GM23338 (cell line): ENCODE measurements at regions not wholly inside any gene's neighbourhood (a gene's known extent, or its start where the extent isn't known, plus 50 kb on each side); places are given as distances from the start of the nearest gene placed in this dataset.

Source experiments
- ATAC-seq: fragments of 200-7000 bp; cut with Tn5 transposase; 3 replicates; pipeline ENCODE4 v1.9.1; 2020
- DNase-seq: peaks from one replicate; pipeline ENCODE4 v3.0.0-alpha.2; 2015; ENCODE audit warnings: low spot score
- H2AFZ ChIP-seq: fragments of 200-600 bp; sonication (generic); 2 replicates; pipeline ENCODE4 v1.8.0; 2016; ENCODE audit warnings: antibody characterized with exemption, mild to moderate bottlenecking, moderate library complexity
- H3F3A ChIP-seq: fragments of 200-600 bp; sonication (generic); replicated peaks from 2 replicates; pipeline ENCODE4 v1.8.0; 2017; ENCODE audit warnings: antibody characterized with exemption, mixed run types, low read depth
- H3K27ac ChIP-seq: fragments of 200-600 bp; sonication (generic); 2 replicates; pipeline ENCODE4 v1.6.1; 2016; ENCODE audit warnings: low read depth
- H3K27me3 ChIP-seq: fragments of 200-600 bp; sonication (generic); 2 replicates; pipeline ENCODE4 v1.8.0; 2016; ENCODE audit warnings: mild to moderate bottlenecking, mixed run types, moderate library complexity; ENCODE audit not compliant: insufficient read depth
- H3K36me3 ChIP-seq: fragments of 200-600 bp; sonication (generic); 2 replicates; pipeline ENCODE4 v1.8.0; 2016; ENCODE audit warnings: mild to moderate bottlenecking; ENCODE audit not compliant: insufficient read depth
- H3K4me1 ChIP-seq: fragments of 200-600 bp; sonication (generic); 2 replicates; pipeline ENCODE4 v1.8.0; 2016; ENCODE audit warnings: mild to moderate bottlenecking, moderate library complexity; ENCODE audit not compliant: insufficient read depth
- H3K4me2 ChIP-seq: fragments of 200-600 bp; sonication (generic); 2 replicates; pipeline ENCODE4 v1.7.1; 2017; ENCODE audit warnings: mixed run types
- H3K4me3 ChIP-seq: fragments of 200-600 bp; sonication (generic); 2 replicates; pipeline ENCODE4 v1.6.1; 2016; ENCODE audit warnings: mixed run types
- H3K79me2 ChIP-seq: fragments of 200-600 bp; sonication (generic); replicated peaks from 2 replicates; pipeline ENCODE4 v1.8.0; 2017; ENCODE audit warnings: mild to moderate bottlenecking; ENCODE audit not compliant: insufficient read depth
- H3K9me2 ChIP-seq: fragments of 200-600 bp; sonication (generic); 2 replicates; pipeline ENCODE4 v1.8.0; 2017; ENCODE audit not compliant: insufficient read depth
- H4K20me1 ChIP-seq: fragments of 200-600 bp; sonication (generic); replicated peaks from 2 replicates; pipeline ENCODE4 v1.8.0; 2017; ENCODE audit warnings: mild to moderate bottlenecking; ENCODE audit not compliant: insufficient read depth
- H3K27ac Mint-ChIP-seq: 2 replicates; pipeline ENCODE4 v1.8.0; 2020; ENCODE audit warnings: inconsistent platforms, mild to moderate bottlenecking, moderate library complexity, mixed read lengths
- H3K27me3 Mint-ChIP-seq: 3 replicates; pipeline ENCODE4 v1.8.0; 2022; ENCODE audit warnings: low read depth, mild to moderate bottlenecking, moderate library complexity, mixed read lengths, inconsistent platforms; ENCODE audit not compliant: insufficient read depth, poor library complexity
- H3K36me3 Mint-ChIP-seq: 3 replicates; pipeline ENCODE4 v1.8.0; 2021; ENCODE audit warnings: low read depth, mild to moderate bottlenecking, inconsistent platforms, moderate library complexity, mixed read lengths
- H3K4me1 Mint-ChIP-seq: 3 replicates; pipeline ENCODE4 v1.8.0; 2020; ENCODE audit warnings: mild to moderate bottlenecking, inconsistent platforms, mixed read lengths
- H3K4me3 Mint-ChIP-seq: 3 replicates; pipeline ENCODE4 v1.8.0; 2021; ENCODE audit warnings: moderate library complexity, mild to moderate bottlenecking, inconsistent platforms, mixed read lengths
- H3K9me3 Mint-ChIP-seq: 3 replicates; pipeline ENCODE4 v1.8.0; 2020; ENCODE audit warnings: moderate library complexity, mild to moderate bottlenecking, inconsistent platforms, mixed read lengths
- CREB1 ChIP-seq: fragments of 250-450 bp; sonication (Bioruptor Pico); IDR thresholded peaks from 2 replicates; pipeline ENCODE4 v1.5.0; 2020; ENCODE audit warnings: low read depth, mild to moderate bottlenecking, moderate library complexity
- EZH2 ChIP-seq: fragments of 200-600 bp; sonication (generic); IDR thresholded peaks from one replicate; pipeline ENCODE4 v1.8.0; 2017; ENCODE audit warnings: antibody characterized with exemption, mild to moderate bottlenecking, low read depth; ENCODE audit not compliant: unreplicated experiment
- EZH2phosphoT487 ChIP-seq: fragments of 200-600 bp; sonication (generic); IDR thresholded peaks from one replicate; pipeline ENCODE4 v1.8.1; 2018; ENCODE audit warnings: antibody characterized with exemption; ENCODE audit not compliant: unreplicated experiment
- JUNB ChIP-seq: IDR thresholded peaks from one replicate; pipeline ENCODE4 v1.6.1; 2016; ENCODE audit warnings: antibody characterized with exemption; ENCODE audit not compliant: unreplicated experiment
- NANOG ChIP-seq: IDR thresholded peaks from 2 replicates; pipeline ENCODE4 v1.6.1; 2016; ENCODE audit warnings: antibody characterized with exemption, borderline replicate concordance
- POLR2AphosphoS5 ChIP-seq: IDR thresholded peaks from 2 replicates; pipeline ENCODE4 v1.6.1; 2016; ENCODE audit warnings: antibody characterized with exemption, low read depth
- STAT1 ChIP-seq: IDR thresholded peaks from one replicate; pipeline ENCODE4 v1.6.1; 2016; ENCODE audit warnings: antibody characterized with exemption; ENCODE audit not compliant: unreplicated experiment
- ZNF331 ChIP-seq: fragments of 250-450 bp; sonication (Bioruptor Pico); IDR thresholded peaks from 2 replicates; pipeline ENCODE4 v1.5.0; 2020; ENCODE audit warnings: low read depth, mild to moderate bottlenecking, moderate library complexity
- TF ChIP-seq, protein P1 (sequence below), 2 experiments: fragments of 200-600 bp in 1 of 2; sonication (generic) in 1 of 2; conservative IDR thresholded peaks; 2 replicates each; pipeline versions ENCODE4 v1.5.1 to v1.6.1; 2016 to 2017; ENCODE audit warnings: antibody characterized with exemption in 2 of 2, low read depth in 2 of 2, mild to moderate bottlenecking in 2 of 2, moderate library complexity in 1 of 2
- TF ChIP-seq, protein P2 (sequence below): IDR thresholded peaks from 2 replicates; pipeline ENCODE4 v1.6.1; 2016; ENCODE audit warnings: antibody characterized with exemption
- TF ChIP-seq, protein P3 (sequence below): fragments of 250-450 bp; sonication (Bioruptor Pico); IDR thresholded peaks from 2 replicates; pipeline ENCODE4 v1.5.0; 2020; ENCODE audit warnings: mild to moderate bottlenecking, moderate library complexity

DNA sequence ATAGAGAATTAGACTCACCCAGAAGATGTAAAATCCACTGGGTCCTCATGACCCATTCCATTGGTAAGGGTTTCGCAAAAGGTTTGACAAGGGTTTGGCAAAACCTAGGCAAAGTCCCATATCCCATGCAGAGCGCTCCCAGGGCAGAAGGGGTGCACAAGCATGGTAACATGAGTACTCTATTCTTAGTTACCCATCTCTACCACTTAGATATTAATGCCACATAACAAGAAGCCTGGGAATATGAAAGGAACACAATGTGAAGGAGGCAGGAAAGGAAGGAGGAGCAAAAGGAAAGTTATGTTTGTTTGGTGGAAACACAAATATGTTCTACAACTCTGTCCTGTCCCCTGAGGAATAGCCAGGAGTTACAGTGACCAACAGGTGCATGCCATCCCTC, 163.1 kb downstream of the FAXC start (continued):
- TF ChIP-seq NANOG (no peak), JUNB (no peak)

DNA sequence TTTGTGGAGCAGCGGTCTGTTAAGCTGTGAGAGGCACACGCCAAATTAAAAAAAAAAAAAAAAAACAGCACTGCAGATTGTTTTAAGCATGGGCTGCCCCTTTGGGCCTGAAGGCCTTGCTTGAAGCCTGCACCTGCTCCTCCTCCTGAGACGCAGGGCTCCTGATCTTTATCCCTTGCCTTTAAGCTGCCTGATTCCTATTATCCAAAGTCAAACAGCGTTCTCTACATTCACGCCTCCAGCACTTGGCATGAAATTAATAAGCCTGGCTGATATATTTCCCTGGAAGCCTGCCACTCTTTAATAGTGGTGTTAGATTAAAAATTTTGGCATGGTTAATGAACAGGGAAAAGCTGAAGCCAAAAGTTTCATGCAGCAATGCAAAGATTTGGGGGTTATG, 163.9 kb downstream of the FAXC start:
- Histone ChIP-seq H3K4me2 (no peak overlapping the region), H3K4me3 (no peak overlapping the region), H3K9me2 (peaks cover 16% of the 10 kb centered on the region; the same call in 1 of the 2 replicates), H3K36me3 (no peaks in the 10 kb centered on the region; the same call in 1 of the 2 replicates), H3K79me2 (no peaks in the 10 kb centered on the region), H3K27ac (no peak overlapping the region), H2AFZ (no peak overlapping the region), H3F3A (no peaks in the 10 kb centered on the region), H3K27me3 (no peaks in the 10 kb centered on the region), H3K4me1 (peaks cover 5% of the 10 kb centered on the region; the same call in 1 of the 2 replicates), H4K20me1 (no peaks in the 10 kb centered on the region)
- DNase-seq (no peak), ATAC-seq (no peak)
- TF ChIP-seq, protein P1, sequence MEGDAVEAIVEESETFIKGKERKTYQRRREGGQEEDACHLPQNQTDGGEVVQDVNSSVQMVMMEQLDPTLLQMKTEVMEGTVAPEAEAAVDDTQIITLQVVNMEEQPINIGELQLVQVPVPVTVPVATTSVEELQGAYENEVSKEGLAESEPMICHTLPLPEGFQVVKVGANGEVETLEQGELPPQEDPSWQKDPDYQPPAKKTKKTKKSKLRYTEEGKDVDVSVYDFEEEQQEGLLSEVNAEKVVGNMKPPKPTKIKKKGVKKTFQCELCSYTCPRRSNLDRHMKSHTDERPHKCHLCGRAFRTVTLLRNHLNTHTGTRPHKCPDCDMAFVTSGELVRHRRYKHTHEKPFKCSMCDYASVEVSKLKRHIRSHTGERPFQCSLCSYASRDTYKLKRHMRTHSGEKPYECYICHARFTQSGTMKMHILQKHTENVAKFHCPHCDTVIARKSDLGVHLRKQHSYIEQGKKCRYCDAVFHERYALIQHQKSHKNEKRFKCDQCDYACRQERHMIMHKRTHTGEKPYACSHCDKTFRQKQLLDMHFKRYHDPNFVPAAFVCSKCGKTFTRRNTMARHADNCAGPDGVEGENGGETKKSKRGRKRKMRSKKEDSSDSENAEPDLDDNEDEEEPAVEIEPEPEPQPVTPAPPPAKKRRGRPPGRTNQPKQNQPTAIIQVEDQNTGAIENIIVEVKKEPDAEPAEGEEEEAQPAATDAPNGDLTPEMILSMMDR (conservative IDR thresholded peaks at IDR 0.05; ENCODE audit: low read depth in 2 of 2), result no peak
- TF ChIP-seq CREB1 (CRISPR knock-in tag), result no peak
- no peak for TF ChIP-seq EZH2phosphoT487
- TF ChIP-seq NANOG, result no peak
- no peak for TF ChIP-seq POLR2AphosphoS5
- no peak for TF ChIP-seq STAT1
- TF ChIP-seq, protein P2, sequence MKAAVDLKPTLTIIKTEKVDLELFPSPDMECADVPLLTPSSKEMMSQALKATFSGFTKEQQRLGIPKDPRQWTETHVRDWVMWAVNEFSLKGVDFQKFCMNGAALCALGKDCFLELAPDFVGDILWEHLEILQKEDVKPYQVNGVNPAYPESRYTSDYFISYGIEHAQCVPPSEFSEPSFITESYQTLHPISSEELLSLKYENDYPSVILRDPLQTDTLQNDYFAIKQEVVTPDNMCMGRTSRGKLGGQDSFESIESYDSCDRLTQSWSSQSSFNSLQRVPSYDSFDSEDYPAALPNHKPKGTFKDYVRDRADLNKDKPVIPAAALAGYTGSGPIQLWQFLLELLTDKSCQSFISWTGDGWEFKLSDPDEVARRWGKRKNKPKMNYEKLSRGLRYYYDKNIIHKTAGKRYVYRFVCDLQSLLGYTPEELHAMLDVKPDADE, result no peak
- no peak for TF ChIP-seq EZH2
- TF ChIP-seq JUNB, result no peak
- no peak for TF ChIP-seq ZNF331 (CRISPR knock-in tag)
- Mint-ChIP-seq H3K4me1 (peaks cover 4% of the 10 kb centered on the region; the same call in 2 of the 3 replicates), H3K27me3 (peaks cover 3% of the 10 kb centered on the region), H3K4me3 (no peak overlapping the region), H3K27ac (no peak overlapping the region), H3K36me3 (peaks cover 8% of the 10 kb centered on the region; the same call in 2 of the 3 replicates), H3K9me3 (peaks cover 19% of the 10 kb centered on the region)

DNA sequence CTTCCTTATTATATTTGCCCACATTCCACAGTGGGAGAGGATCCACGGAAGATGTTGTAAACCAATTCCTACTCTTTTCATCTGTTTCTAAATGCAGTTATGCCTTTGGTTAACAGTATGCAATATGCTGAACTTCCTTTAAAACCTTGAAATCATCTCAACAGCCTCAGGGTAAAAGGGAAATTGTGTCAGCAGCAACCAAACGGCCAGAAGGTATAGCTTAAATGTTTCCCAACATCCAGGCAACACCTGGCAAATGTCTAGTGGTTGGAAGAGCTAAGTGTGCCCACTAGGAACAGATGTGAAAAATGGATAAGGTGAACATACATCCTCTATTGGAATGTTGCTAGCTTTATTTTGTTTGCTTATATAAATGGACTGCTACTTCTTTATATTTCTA, 164.8 kb downstream of the FAXC start:
- H3K36me3 Mint-ChIP-seq, result peaks cover 11% of the 10 kb centered on the region; the same call in 2 of the 3 replicates
- peaks cover 1% of the 10 kb centered on the region for H3K27me3 Mint-ChIP-seq
- no peak overlapping the region for H2AFZ ChIP-seq
- no peak for DNase-seq
- H3K4me3 Mint-ChIP-seq, result no peak overlapping the region
- peaks cover 7% of the 10 kb centered on the region for H3K36me3 ChIP-seq
- H3K9me3 Mint-ChIP-seq, result peaks cover 27% of the 10 kb centered on the region
- H3K27ac ChIP-seq, result no peak overlapping the region
- H3F3A ChIP-seq, result no peaks in the 10 kb centered on the region
- no peaks in the 10 kb centered on the region for H3K27me3 ChIP-seq
- no peak overlapping the region for H3K27ac Mint-ChIP-seq
- H3K79me2 ChIP-seq, result no peaks in the 10 kb centered on the region
- peaks cover 5% of the 10 kb centered on the region; the same call in 1 of the 2 replicates for H3K4me1 ChIP-seq
- peaks cover 4% of the 10 kb centered on the region; the same call in 2 of the 3 replicates for H3K4me1 Mint-ChIP-seq
- no peaks in the 10 kb centered on the region for H4K20me1 ChIP-seq
- ATAC-seq, result no peak
- H3K4me2 ChIP-seq, result no peak overlapping the region
- H3K9me2 ChIP-seq, result peaks cover 12% of the 10 kb centered on the region; the same call in 1 of the 2 replicates
- H3K4me3 ChIP-seq, result no peak overlapping the region
- TF ChIP-seq, protein P3, sequence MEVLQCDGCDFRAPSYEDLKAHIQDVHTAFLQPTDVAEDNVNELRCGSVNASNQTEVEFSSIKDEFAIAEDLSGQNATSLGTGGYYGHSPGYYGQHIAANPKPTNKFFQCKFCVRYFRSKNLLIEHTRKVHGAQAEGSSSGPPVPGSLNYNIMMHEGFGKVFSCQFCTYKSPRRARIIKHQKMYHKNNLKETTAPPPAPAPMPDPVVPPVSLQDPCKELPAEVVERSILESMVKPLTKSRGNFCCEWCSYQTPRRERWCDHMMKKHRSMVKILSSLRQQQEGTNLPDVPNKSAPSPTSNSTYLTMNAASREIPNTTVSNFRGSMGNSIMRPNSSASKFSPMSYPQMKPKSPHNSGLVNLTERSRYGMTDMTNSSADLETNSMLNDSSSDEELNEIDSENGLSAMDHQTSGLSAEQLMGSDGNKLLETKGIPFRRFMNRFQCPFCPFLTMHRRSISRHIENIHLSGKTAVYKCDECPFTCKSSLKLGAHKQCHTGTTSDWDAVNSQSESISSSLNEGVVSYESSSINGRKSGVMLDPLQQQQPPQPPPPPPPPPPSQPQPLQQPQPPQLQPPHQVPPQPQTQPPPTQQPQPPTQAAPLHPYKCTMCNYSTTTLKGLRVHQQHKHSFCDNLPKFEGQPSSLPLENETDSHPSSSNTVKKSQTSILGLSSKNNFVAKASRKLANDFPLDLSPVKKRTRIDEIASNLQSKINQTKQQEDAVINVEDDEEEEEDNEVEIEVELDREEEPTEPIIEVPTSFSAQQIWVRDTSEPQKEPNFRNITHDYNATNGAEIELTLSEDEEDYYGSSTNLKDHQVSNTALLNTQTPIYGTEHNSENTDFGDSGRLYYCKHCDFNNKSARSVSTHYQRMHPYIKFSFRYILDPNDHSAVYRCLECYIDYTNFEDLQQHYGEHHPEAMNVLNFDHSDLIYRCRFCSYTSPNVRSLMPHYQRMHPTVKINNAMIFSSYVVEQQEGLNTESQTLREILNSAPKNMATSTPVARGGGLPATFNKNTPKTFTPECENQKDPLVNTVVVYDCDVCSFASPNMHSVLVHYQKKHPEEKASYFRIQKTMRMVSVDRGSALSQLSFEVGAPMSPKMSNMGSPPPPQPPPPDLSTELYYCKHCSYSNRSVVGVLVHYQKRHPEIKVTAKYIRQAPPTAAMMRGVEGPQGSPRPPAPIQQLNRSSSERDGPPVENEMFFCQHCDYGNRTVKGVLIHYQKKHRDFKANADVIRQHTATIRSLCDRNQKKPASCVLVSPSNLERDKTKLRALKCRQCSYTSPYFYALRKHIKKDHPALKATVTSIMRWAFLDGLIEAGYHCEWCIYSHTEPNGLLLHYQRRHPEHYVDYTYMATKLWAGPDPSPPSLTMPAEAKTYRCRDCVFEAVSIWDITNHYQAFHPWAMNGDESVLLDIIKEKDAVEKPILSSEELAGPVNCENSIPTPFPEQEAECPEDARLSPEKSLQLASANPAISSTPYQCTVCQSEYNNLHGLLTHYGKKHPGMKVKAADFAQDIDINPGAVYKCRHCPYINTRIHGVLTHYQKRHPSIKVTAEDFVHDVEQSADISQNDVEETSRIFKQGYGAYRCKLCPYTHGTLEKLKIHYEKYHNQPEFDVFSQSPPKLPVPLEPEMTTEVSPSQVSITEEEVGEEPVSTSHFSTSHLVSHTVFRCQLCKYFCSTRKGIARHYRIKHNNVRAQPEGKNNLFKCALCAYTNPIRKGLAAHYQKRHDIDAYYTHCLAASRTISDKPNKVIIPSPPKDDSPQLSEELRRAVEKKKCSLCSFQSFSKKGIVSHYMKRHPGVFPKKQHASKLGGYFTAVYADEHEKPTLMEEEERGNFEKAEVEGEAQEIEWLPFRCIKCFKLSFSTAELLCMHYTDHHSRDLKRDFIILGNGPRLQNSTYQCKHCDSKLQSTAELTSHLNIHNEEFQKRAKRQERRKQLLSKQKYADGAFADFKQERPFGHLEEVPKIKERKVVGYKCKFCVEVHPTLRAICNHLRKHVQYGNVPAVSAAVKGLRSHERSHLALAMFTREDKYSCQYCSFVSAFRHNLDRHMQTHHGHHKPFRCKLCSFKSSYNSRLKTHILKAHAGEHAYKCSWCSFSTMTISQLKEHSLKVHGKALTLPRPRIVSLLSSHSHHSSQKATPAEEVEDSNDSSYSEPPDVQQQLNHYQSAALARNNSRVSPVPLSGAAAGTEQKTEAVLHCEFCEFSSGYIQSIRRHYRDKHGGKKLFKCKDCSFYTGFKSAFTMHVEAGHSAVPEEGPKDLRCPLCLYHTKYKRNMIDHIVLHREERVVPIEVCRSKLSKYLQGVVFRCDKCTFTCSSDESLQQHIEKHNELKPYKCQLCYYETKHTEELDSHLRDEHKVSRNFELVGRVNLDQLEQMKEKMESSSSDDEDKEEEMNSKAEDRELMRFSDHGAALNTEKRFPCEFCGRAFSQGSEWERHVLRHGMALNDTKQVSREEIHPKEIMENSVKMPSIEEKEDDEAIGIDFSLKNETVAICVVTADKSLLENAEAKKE (CRISPR knock-in tag), result no peak
- no peak for TF ChIP-seq EZH2phosphoT487
